Heart left ventricle (tissue), 16 donors: ENCODE measurements at regions not wholly inside any gene's neighbourhood (a gene's known extent, or its start where the extent isn't known, plus 50 kb on each side); places are given as distances from the start of the nearest gene placed in this dataset.

ENCODE experiments used
- ATAC-seq, 4 donors: fragments of 200-7000 bp; cut with Tn5 transposase; one replicate each; pipeline ENCODE4 v1.9.1; 2020 to 2022; ENCODE audit warnings: moderate library complexity in 4 of 4, mild to moderate bottlenecking in 3 of 4, moderate number of reproducible peaks in 1 of 4
- DNase-seq, 5 donors: peaks; one replicate each; pipeline ENCODE4 v3.0.0-alpha.2; 2020
- H3K27ac ChIP-seq, 12 donors: fragments of 200-600 bp; sonication (generic) in 4 of 12; one replicate each; pipeline versions ENCODE4 v1.5.0 to v1.8.0; 2016 to 2022; ENCODE audit warnings: mild to moderate bottlenecking in 2 of 12
- H3K27me3 ChIP-seq, 9 donors: fragments of 200-600 bp; sonication (generic) in 2 of 9; one replicate each; pipeline versions ENCODE4 v1.5.1 to v1.8.0; 2016 to 2022; ENCODE audit warnings: mild to moderate bottlenecking in 3 of 9
- H3K36me3 ChIP-seq, 9 donors: fragments of 200-600 bp; sonication (generic) in 2 of 9; one replicate each; pipeline versions ENCODE4 v1.5.0 to v1.8.0; 2018 to 2022; ENCODE audit warnings: mild to moderate bottlenecking in 2 of 9
- H3K4me1 ChIP-seq, 12 donors: fragments of 200-600 bp; sonication (generic) in 4 of 12; one replicate each; pipeline versions ENCODE4 v1.5.0 to v1.8.0; 2016 to 2022; ENCODE audit warnings: mild to moderate bottlenecking in 3 of 12
- H3K4me3 ChIP-seq, 12 donors: fragments of 200-600 bp; sonication (generic) in 4 of 12; one replicate each; pipeline versions ENCODE4 v1.5.0 to v1.8.0; 2017 to 2022; ENCODE audit warnings: mild to moderate bottlenecking in 9 of 12, moderate library complexity in 4 of 12
- H3K9me3 ChIP-seq, 12 donors: fragments of 200-600 bp; sonication (generic) in 4 of 12; one replicate each; pipeline versions ENCODE4 v1.5.0 to v1.8.0; 2016 to 2022; ENCODE audit warnings: mild to moderate bottlenecking in 1 of 12
- CTCF ChIP-seq, 12 donors: fragments of 200-600 bp; sonication (generic) in 4 of 12; IDR thresholded peaks; one replicate each; pipeline versions ENCODE4 v1.5.0 to v1.8.0; 2018 to 2022; ENCODE audit warnings: antibody characterized with exemption in 12 of 12, mild to moderate bottlenecking in 5 of 12
- POLR2A ChIP-seq, 2 donors: fragments of 450-650 bp; IDR thresholded peaks; one replicate each; pipeline ENCODE4 v1.6.1; 2017; ENCODE audit warnings: antibody characterized with exemption in 2 of 2, mild to moderate bottlenecking in 2 of 2, moderate library complexity in 2 of 2
- WGBS, 4 donors: extraction: QIAGEN DNeasy Blood & Tissue Kit in 2 of 4; methylation state at CpG; one replicate each; pipeline versions ENCODE4 v1.1.5 to v1.1.7; 2013 to 2018; 5-methylcytosine and 5-hydroxymethylcytosine counted together
- intact Hi-C, 10 donors: fragments of 100-400 bp; cut with DNase I; formaldehyde crosslinking; loops; one replicate each; pipeline versions ENCODE4 v1.11.1 to v1.14.2; 2022
- donor health status: ischemic (EF 13 %, LVEDD 7.1; RV severe dilation, severe dysfunction).
- donor health status: healthy with polysubstance abuse.
- donor health status: DM: no; HTN: yes; CAD: no.
- donor health status: DM: no; HTN: no; CAD: no.
- donor health status: ischemic (EF 25% LVEDD 6.9; RV normal size, moderate dysfunction).
- donor health status: ischemic (EF 25% LVEDD 5.7; RV mildly dilated, moderate dysfunction).
- donor health status: healthy.
- donor health status: DM: yes; HTN: yes; CAD: no.
- donor health status: ischemic (EF 35%, LVEDD 5.7; RV mildly dilated, moderate dysfunction).
- donor health status: nonischemic (EF 11% LVEDD 7.7; RV severe dilation, severe dysfunction).
- donor health status: DM: yes; HTN: yes; CAD: no.
- donor health status: PGD.
- donor health status: ischemic (EF 29% LVEDD 5.4; RV normal size, mild dysfunction).
- donor health status: nonischemic (EF 23%, LVEDD 6.1; RV moderate dilation, normal function).

GRCh38 chr16:76768948-76769347 is 422.0 kb upstream of the MON1B start:
- no peak overlapping the region for H3K4me3 ChIP-seq
- DNase-seq (peak in 1 of 5 donors; percentile 18), ATAC-seq (no peak)
- no peaks in the 10 kb centered on the region for H3K27me3 ChIP-seq
- TF ChIP-seq POLR2A (IDR thresholded peaks at IDR 0.05) (no peak), CTCF (IDR thresholded peaks at IDR 0.05) (no peak)
- 78 to 87% (median 85%) methylated on average over 8 of the region's 8 CpGs for WGBS, 4 donors
- intact Hi-C loops = no loop called here
- no peak overlapping the region for H3K27ac ChIP-seq
- no peaks in the 10 kb centered on the region for H3K36me3 ChIP-seq
- H3K9me3 ChIP-seq = peaks cover 0 to 17% (median 0%) of the 10 kb centered on the region in 12 donors
- no peaks in the 10 kb centered on the region for H3K4me1 ChIP-seq

- Histone ChIP-seq H3K27me3 (no peaks in the 10 kb centered on the region), H3K27ac (no peak overlapping the region), H3K4me3 (no peak overlapping the region), H3K4me1 (no peaks in the 10 kb centered on the region), H3K9me3 (peaks cover 0 to 2% (median 0%) of the 10 kb centered on the region in 12 donors), H3K36me3 (no peaks in the 10 kb centered on the region)
- ATAC-seq (no peak), DNase-seq (no peak)
- 60 to 67% (median 66%) methylated on average over 1 of the region's 1 CpG for WGBS, 4 donors
- TF ChIP-seq CTCF (IDR thresholded peaks at IDR 0.05) (no peak), POLR2A (IDR thresholded peaks at IDR 0.05) (no peak)
- intact Hi-C loops = no loop called here
These were observed 419.8 kb upstream of the MON1B start for GRCh38 chr16:76771216-76771615.

- H3K27ac ChIP-seq = no peak overlapping the region
- WGBS, 4 donors = 76 to 83% (median 79%) methylated on average over 7 of the region's 7 CpGs
- H3K36me3 ChIP-seq = no peaks in the 10 kb centered on the region
- peaks cover 0 to 14% (median 0%) of the 10 kb centered on the region in 12 donors for H3K9me3 ChIP-seq
- no peak overlapping the region for H3K4me3 ChIP-seq
- ATAC-seq (no peak), DNase-seq (no peak)
- intact Hi-C loops = no loop called here
- H3K4me1 ChIP-seq = no peaks in the 10 kb centered on the region
- H3K27me3 ChIP-seq = no peaks in the 10 kb centered on the region
- TF ChIP-seq POLR2A (IDR thresholded peaks at IDR 0.05) = no peak
- TF ChIP-seq CTCF (IDR thresholded peaks at IDR 0.05) = no peak
These were observed 413.1 kb upstream of the MON1B start for GRCh38 chr16:76777721-76778465.

GRCh38 chr16:76780556-76780955 is 410.4 kb upstream of the MON1B start:
- no peaks in the 10 kb centered on the region for H3K4me1 ChIP-seq
- TF ChIP-seq CTCF (IDR thresholded peaks at IDR 0.05) (no peak), POLR2A (IDR thresholded peaks at IDR 0.05) (no peak)
- H3K4me3 ChIP-seq = no peak overlapping the region
- no peaks in the 10 kb centered on the region for H3K27me3 ChIP-seq
- no peak for ATAC-seq
- DNase-seq = no peak
- H3K27ac ChIP-seq = no peak overlapping the region
- no peaks in the 10 kb centered on the region for H3K36me3 ChIP-seq
- peaks cover 0 to 14% (median 0%) of the 10 kb centered on the region in 12 donors for H3K9me3 ChIP-seq
- intact Hi-C loops = no loop called here
